ENCODE measurements at regions not wholly inside any gene's neighbourhood (a gene's known extent, or its start where the extent isn't known, plus 50 kb on each side); places are given as distances from the start of the nearest gene placed in this dataset.
"Not testable (repeated sequence)": the region's sequence is repeated elsewhere in the genome, so short reads cannot be mapped to it uniquely, and the experiment has no call there.

- DNase-seq = not testable (repeated sequence)
These were observed 344.8 kb downstream of the BCL2L11 start for GRCh38 chr2:111465521-111465920.

- DNase-seq = not testable (repeated sequence)
These were observed 346.0 kb downstream of the BCL2L11 start for GRCh38 chr2:111466744-111467143.

- DNase-seq = not testable (repeated sequence)
These were observed 350.2 kb downstream of the BCL2L11 start for GRCh38 chr2:111470924-111471323.

- not testable (repeated sequence) for DNase-seq
These were observed 351.2 kb downstream of the BCL2L11 start for GRCh38 chr2:111471791-111472530.

GRCh38 chr2:111472844-111473403 lies 352.2 kb downstream of the BCL2L11 start:
- not testable (repeated sequence) for DNase-seq

- not testable (repeated sequence) for DNase-seq
These were observed 352.8 kb downstream of the BCL2L11 start for GRCh38 chr2:111473522-111473921.

GRCh38 chr2:111474198-111474705 lies 353.5 kb downstream of the BCL2L11 start:
- DNase-seq = not testable (repeated sequence)

- not testable (repeated sequence) for DNase-seq
These were observed 357.6 kb downstream of the BCL2L11 start for GRCh38 chr2:111478335-111478734.

GRCh38 chr2:111478871-111479318 lies 358.2 kb downstream of the BCL2L11 start:
- DNase-seq = not testable (repeated sequence)

- not testable (repeated sequence) for DNase-seq
These were observed 359.4 kb downstream of the BCL2L11 start for GRCh38 chr2:111480016-111480625.

- not testable (repeated sequence) for DNase-seq
These were observed 359.9 kb downstream of the BCL2L11 start for GRCh38 chr2:111480633-111481032.

GRCh38 chr2:111481219-111481618 lies 360.5 kb downstream of the BCL2L11 start:
- not testable (repeated sequence) for DNase-seq

- DNase-seq = not testable (repeated sequence)
These were observed 362.4 kb downstream of the BCL2L11 start for GRCh38 chr2:111482987-111483679.

GRCh38 chr2:111484097-111484496 lies 363.4 kb downstream of the BCL2L11 start:
- DNase-seq = not testable (repeated sequence)

- DNase-seq = not testable (repeated sequence)
These were observed 365.2 kb downstream of the BCL2L11 start for GRCh38 chr2:111485895-111486294.

- DNase-seq = not testable (repeated sequence)
These were observed 367.7 kb downstream of the BCL2L11 start for GRCh38 chr2:111488451-111488850.

- not testable (repeated sequence) for DNase-seq
These were observed 368.7 kb downstream of the BCL2L11 start for GRCh38 chr2:111489460-111489859.

- DNase-seq = not testable (repeated sequence)
These were observed 370.5 kb downstream of the BCL2L11 start for GRCh38 chr2:111491181-111491580.

- DNase-seq = not testable (repeated sequence)
These were observed 370.9 kb downstream of the BCL2L11 start for GRCh38 chr2:111491614-111492013.

GRCh38 chr2:111492995-111493719 lies 372.4 kb downstream of the BCL2L11 start:
- DNase-seq = not testable (repeated sequence)

- not testable (repeated sequence) for DNase-seq
These were observed 373.0 kb downstream of the BCL2L11 start for GRCh38 chr2:111493720-111494078.
